HEK293 (cell line): ENCODE measurements at regions not wholly inside any gene's neighbourhood (a gene's known extent, or its start where the extent isn't known, plus 50 kb on each side); places are given as distances from the start of the nearest gene placed in this dataset.

Source experiments
- CTCF ChIA-PET: fragments of 350-600 bp; formaldehyde crosslinking; extraction: SDS; loops from one replicate; lab custom pipeline; 2021; ENCODE audit warnings: antibody characterized with exemption; lab: Yijun Ruan, JAX
- POLR2A ChIA-PET: fragments of 300-600 bp; formaldehyde crosslinking; extraction: SDS; loops from one replicate; lab custom pipeline; 2020; ENCODE audit warnings: antibody characterized with exemption, inconsistent platforms; lab: Yijun Ruan, JAX
- H3K27ac ChIP-seq: fragments of 200-500 bp; sonication (Bioruptor generic); 2 replicates; pipeline ENCODE4 v1.5.1; 2014; ENCODE audit warnings: low read depth, low read length, control low read depth, inconsistent platforms; ENCODE audit errors: extremely low read depth
- H3K36me3 ChIP-seq, 2 experiments: fragments of 200-500 bp in 1 of 2; sonication (Bioruptor generic) in 1 of 2; 1 replicate in 1 of 2; 2 replicates in 1 of 2; pipeline ENCODE4 v1.5.1; 2014 to 2017; ENCODE audit warnings: inconsistent platforms in 2 of 2, low read length in 2 of 2; ENCODE audit not compliant: control insufficient read depth in 2 of 2, insufficient read depth in 1 of 2
- H3K4me1 ChIP-seq: fragments of 200-500 bp; sonication (Bioruptor generic); 2 replicates; pipeline ENCODE4 v1.5.1; 2014; ENCODE audit warnings: mild to moderate bottlenecking, low read length, inconsistent platforms; ENCODE audit not compliant: control insufficient read depth, insufficient read depth
- H3K4me3 ChIP-seq: 2 replicates; pipeline ENCODE4 v1.5.1; 2011; ENCODE audit warnings: low read depth, mild to moderate bottlenecking, control low read depth, low read length, moderate library complexity
- H3K9me3 ChIP-seq: fragments of 200-500 bp; sonication (Bioruptor generic); 2 replicates; pipeline ENCODE4 v1.5.1; 2014; ENCODE audit warnings: low read depth, low read length, inconsistent platforms; ENCODE audit not compliant: control insufficient read depth, insufficient read depth
- BCL11A ChIP-seq: fragments of 450-650 bp; formaldehyde crosslinking; IDR thresholded peaks from 2 replicates; pipeline ENCODE4 v1.5.1; 2016; ENCODE audit warnings: low read depth, missing biosample characterization, missing genetic modification characterization
- INSM2 ChIP-seq: fragments of 450-650 bp; formaldehyde crosslinking; IDR thresholded peaks from 2 replicates; pipeline ENCODE4 v1.5.1; 2016; ENCODE audit warnings: missing biosample characterization, missing genetic modification characterization
- PBX3 ChIP-seq: sonication (generic); formaldehyde crosslinking; IDR thresholded peaks from 2 replicates; pipeline ENCODE4 v1.8.1; 2022; ENCODE audit warnings: mild to moderate bottlenecking, moderate library complexity, missing genetic modification reagents
- SCRT2 ChIP-seq: fragments of 450-650 bp; formaldehyde crosslinking; IDR thresholded peaks from 2 replicates; pipeline ENCODE4 v1.5.1; 2016; ENCODE audit warnings: missing biosample characterization, missing genetic modification characterization
- SP7 ChIP-seq: fragments of 450-650 bp; formaldehyde crosslinking; IDR thresholded peaks from 2 replicates; pipeline ENCODE4 v1.5.1; 2016; ENCODE audit warnings: missing biosample characterization, missing genetic modification characterization
- YY2 ChIP-seq: fragments of 450-650 bp; formaldehyde crosslinking; IDR thresholded peaks from 2 replicates; pipeline ENCODE4 v1.5.1; 2016; ENCODE audit warnings: missing biosample characterization, missing genetic modification characterization
- ZBTB44 ChIP-seq: fragments of 450-650 bp; IDR thresholded peaks from 2 replicates; pipeline ENCODE4 v1.5.1; 2018; ENCODE audit warnings: missing biosample characterization, mild to moderate bottlenecking, missing genetic modification characterization
- ZNF112 ChIP-seq: fragments of 450-650 bp; formaldehyde crosslinking; IDR thresholded peaks from 2 replicates; pipeline ENCODE4 v1.5.0; 2017; ENCODE audit warnings: missing biosample characterization, missing genetic modification characterization
- ZNF133 ChIP-seq: fragments of 450-650 bp; formaldehyde crosslinking; IDR thresholded peaks from 2 replicates; pipeline ENCODE4 v1.5.1; 2016; ENCODE audit warnings: missing biosample characterization, missing genetic modification characterization
- ZNF169 ChIP-seq: fragments of 450-650 bp; formaldehyde crosslinking; IDR thresholded peaks from 2 replicates; pipeline ENCODE4 v1.5.1; 2016; ENCODE audit warnings: missing biosample characterization, missing genetic modification characterization
- ZNF175 ChIP-seq: fragments of 450-650 bp; formaldehyde crosslinking; IDR thresholded peaks from 2 replicates; pipeline ENCODE4 v1.5.1; 2016; ENCODE audit warnings: missing biosample characterization, missing genetic modification characterization
- ZNF214 ChIP-seq: fragments of 450-650 bp; formaldehyde crosslinking; IDR thresholded peaks from 2 replicates; pipeline ENCODE4 v1.5.1; 2017; ENCODE audit warnings: missing biosample characterization, mild to moderate bottlenecking, missing genetic modification characterization, borderline replicate concordance
- ZNF223 ChIP-seq: fragments of 450-650 bp; formaldehyde crosslinking; IDR thresholded peaks from 2 replicates; pipeline ENCODE4 v1.5.1; 2016; ENCODE audit warnings: missing biosample characterization, missing genetic modification characterization
- ZNF248 ChIP-seq: fragments of 450-650 bp; formaldehyde crosslinking; IDR thresholded peaks from 2 replicates; pipeline ENCODE4 v1.5.1; 2017; ENCODE audit warnings: missing biosample characterization, missing genetic modification characterization
- ZNF404 ChIP-seq: fragments of 450-650 bp; formaldehyde crosslinking; IDR thresholded peaks from 2 replicates; pipeline ENCODE4 v1.5.1; 2017; ENCODE audit warnings: missing biosample characterization, missing genetic modification characterization
- ZNF426 ChIP-seq: fragments of 450-650 bp; formaldehyde crosslinking; IDR thresholded peaks from 2 replicates; pipeline ENCODE4 v1.5.1; 2017; ENCODE audit warnings: missing biosample characterization, missing genetic modification characterization, mild to moderate bottlenecking, inconsistent platforms, moderate library complexity
- ZNF433 ChIP-seq: fragments of 450-650 bp; formaldehyde crosslinking; IDR thresholded peaks from 2 replicates; pipeline ENCODE4 v1.5.1; 2016; ENCODE audit warnings: missing biosample characterization, missing genetic modification characterization, low read depth
- ZNF473 ChIP-seq: fragments of 450-650 bp; formaldehyde crosslinking; IDR thresholded peaks from 2 replicates; pipeline ENCODE4 v1.5.1; 2017; ENCODE audit warnings: missing biosample characterization, missing genetic modification characterization
- ZNF561 ChIP-seq: fragments of 450-650 bp; IDR thresholded peaks from 2 replicates; pipeline ENCODE4 v1.5.1; 2018; ENCODE audit warnings: missing biosample characterization, missing genetic modification characterization, borderline replicate concordance
- ZNF677 ChIP-seq: fragments of 450-650 bp; IDR thresholded peaks from 2 replicates; pipeline ENCODE4 v1.5.0; 2018; ENCODE audit warnings: missing biosample characterization, mild to moderate bottlenecking, missing genetic modification characterization, moderate library complexity
- ZXDB ChIP-seq: fragments of 450-650 bp; formaldehyde crosslinking; IDR thresholded peaks from 2 replicates; pipeline ENCODE4 v1.5.1; 2016; ENCODE audit warnings: missing biosample characterization, missing genetic modification characterization
- TF ChIP-seq, protein P1 (sequence below): fragments of 450-650 bp; formaldehyde crosslinking; IDR thresholded peaks from 2 replicates; pipeline ENCODE4 v1.5.1; 2016; ENCODE audit warnings: missing biosample characterization, missing genetic modification characterization
- TF ChIP-seq, protein P2 (sequence below): fragments of 450-650 bp; formaldehyde crosslinking; IDR thresholded peaks from 2 replicates; pipeline ENCODE4 v1.5.1; 2016; ENCODE audit warnings: missing biosample characterization, missing genetic modification characterization

GRCh38 chr16:61581417-61582046 is 454.7 kb downstream of the CDH8 start:
- CTCF ChIA-PET = interaction anchor here (0.7 kb wide), 1 partner anchor 64 kb away, joined by 5 read pairs; no protein-coding TSS in a partner anchor
- H3K9me3 ChIP-seq = no peaks in the 10 kb centered on the region
- TF ChIP-seq ZNF169 (tag by site-specific recombination) = no peak
- TF ChIP-seq SP7 (tag by site-specific recombination) = no peak
- no peak for TF ChIP-seq ZNF473
- TF ChIP-seq BCL11A = no peak
- no peak for TF ChIP-seq INSM2 (tag by site-specific recombination)
- no peak for TF ChIP-seq ZNF677 (tag by site-specific recombination)
- TF ChIP-seq YY2 (tag by site-specific recombination) = no peak
- no peak for TF ChIP-seq ZNF426
- TF ChIP-seq PBX3 (CRISPR knock-in tag) = no peak
- TF ChIP-seq ZNF175 (tag by site-specific recombination) = no peak
- no peak for TF ChIP-seq ZNF404 (tag by site-specific recombination)
- no peak for TF ChIP-seq ZNF433 (tag by site-specific recombination)
- TF ChIP-seq, protein P1, sequence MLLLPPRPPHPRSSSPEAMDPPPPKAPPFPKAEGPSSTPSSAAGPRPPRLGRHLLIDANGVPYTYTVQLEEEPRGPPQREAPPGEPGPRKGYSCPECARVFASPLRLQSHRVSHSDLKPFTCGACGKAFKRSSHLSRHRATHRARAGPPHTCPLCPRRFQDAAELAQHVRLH = no peak
- TF ChIP-seq ZNF133 = no peak
- TF ChIP-seq ZXDB (tag by site-specific recombination) = no peak
- H3K36me3 ChIP-seq = no peaks in the 10 kb centered on the region
- H3K4me3 ChIP-seq = no peak overlapping the region
- no peak overlapping the region for H3K27ac ChIP-seq
- POLR2A ChIA-PET = no interaction called here
- H3K4me1 ChIP-seq = no peaks in the 10 kb centered on the region

DNA sequence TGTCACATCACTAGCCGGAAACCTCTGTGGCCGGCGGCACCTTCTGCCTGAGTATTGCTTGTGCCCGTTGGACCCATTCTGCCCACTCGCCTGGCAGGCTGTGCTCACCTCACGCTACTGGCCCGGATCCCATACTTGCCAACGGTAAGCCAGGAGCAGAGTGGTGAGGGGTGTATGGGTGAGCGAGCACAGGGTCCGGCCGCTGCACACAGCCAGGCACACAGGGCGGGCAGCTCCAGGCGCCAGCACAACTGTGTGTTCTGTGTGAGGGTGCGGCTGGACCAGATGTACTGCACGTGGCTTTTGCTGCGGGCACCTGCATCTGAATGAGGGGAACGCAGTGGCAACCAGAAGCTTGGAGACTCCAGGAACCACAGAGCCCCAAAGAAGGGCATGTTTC is 455.7 kb downstream of the CDH8 start:
- Histone ChIP-seq H3K27ac (no peak overlapping the region), H3K4me1 (no peaks in the 10 kb centered on the region), H3K9me3 (no peaks in the 10 kb centered on the region), H3K4me3 (no peak overlapping the region), H3K36me3 (no peaks in the 10 kb centered on the region)
- TF ChIP-seq ZNF112 (tag by site-specific recombination) (no peak), ZNF223 (no peak)
- ChIA-PET CTCF (no interaction called here), POLR2A (no interaction called here)

- Histone ChIP-seq H3K36me3 (no peaks in the 10 kb centered on the region), H3K4me1 (no peaks in the 10 kb centered on the region), H3K27ac (no peak overlapping the region), H3K9me3 (no peaks in the 10 kb centered on the region), H3K4me3 (no peak overlapping the region)
- no peak for TF ChIP-seq ZNF561 (tag by site-specific recombination)
- TF ChIP-seq, protein P2, sequence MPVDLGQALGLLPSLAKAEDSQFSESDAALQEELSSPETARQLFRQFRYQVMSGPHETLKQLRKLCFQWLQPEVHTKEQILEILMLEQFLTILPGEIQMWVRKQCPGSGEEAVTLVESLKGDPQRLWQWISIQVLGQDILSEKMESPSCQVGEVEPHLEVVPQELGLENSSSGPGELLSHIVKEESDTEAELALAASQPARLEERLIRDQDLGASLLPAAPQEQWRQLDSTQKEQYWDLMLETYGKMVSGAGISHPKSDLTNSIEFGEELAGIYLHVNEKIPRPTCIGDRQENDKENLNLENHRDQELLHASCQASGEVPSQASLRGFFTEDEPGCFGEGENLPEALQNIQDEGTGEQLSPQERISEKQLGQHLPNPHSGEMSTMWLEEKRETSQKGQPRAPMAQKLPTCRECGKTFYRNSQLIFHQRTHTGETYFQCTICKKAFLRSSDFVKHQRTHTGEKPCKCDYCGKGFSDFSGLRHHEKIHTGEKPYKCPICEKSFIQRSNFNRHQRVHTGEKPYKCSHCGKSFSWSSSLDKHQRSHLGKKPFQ (tag by site-specific recombination) = no peak
- no peak for TF ChIP-seq ZBTB44 (tag by site-specific recombination)
- no peak for TF ChIP-seq SCRT2 (tag by site-specific recombination)
- TF ChIP-seq ZNF214 (tag by site-specific recombination) = no peak
- no peak for TF ChIP-seq ZNF248 (tag by site-specific recombination)
- ChIA-PET POLR2A (no interaction called here), CTCF (no interaction called here)
These were observed 457.0 kb downstream of the CDH8 start for GRCh38 chr16:61579195-61579594.
